ENCODE measurements at regions not wholly inside any gene's neighbourhood (a gene's known extent, or its start where the extent isn't known, plus 50 kb on each side); places are given as distances from the start of the nearest gene placed in this dataset.
"Not testable (repeated sequence)": the region's sequence is repeated elsewhere in the genome, so short reads cannot be mapped to it uniquely, and the experiment has no call there.

DNA sequence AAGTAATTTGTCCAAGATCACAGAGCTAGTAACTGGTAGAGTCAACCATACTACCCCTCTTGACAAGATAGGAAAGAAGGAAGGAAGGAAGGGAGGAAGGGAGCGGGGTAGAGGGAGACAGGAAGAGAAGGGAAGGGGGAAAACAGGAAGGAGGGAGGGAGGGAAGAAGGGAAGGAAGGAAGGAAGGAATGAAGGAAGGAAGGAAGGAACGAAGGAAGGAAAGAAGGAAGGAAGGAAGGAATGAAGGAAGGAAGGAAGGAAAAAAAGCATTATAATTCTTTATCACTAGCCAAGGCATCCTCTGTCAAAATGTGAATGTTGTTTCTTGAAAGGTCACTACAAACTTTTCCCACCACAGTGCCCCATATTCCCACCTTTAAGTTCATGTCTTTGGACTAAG lies 223.6 kb downstream of the SHQ1 start:
- no peak for DNase-seq

GRCh38 chr3:72618739-72619138 lies 229.5 kb downstream of the SHQ1 start:
- no peak for DNase-seq

DNA sequence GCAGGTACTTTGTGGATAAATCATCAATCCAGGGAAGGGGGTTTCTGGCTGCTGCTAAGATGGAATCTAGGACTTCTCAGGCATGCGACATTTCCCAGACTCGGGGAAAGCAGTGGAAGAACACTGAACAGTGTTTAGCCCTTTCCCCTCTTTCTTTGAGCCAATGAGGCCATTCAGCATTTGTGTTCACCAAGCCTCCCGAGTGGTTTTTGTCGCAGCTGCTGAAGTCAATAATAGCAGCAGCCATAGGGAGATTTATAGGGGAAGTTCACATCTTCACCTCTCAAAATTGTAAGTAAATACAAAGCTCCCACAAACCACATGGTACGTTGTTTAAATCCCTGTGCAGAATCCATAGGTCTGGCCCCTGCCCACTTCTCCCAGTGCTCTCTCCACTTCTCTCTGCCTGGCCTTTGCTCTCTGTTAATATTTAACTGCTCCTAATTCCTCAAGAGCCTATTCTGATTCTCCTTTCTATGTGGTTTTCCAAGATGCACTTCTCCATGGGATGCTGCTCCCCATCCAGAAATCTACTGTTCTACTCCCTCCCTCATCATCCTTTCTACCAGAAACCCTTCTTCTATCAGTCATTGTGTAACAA lies 230.7 kb downstream of the SHQ1 start:
- no peak for DNase-seq

DNA sequence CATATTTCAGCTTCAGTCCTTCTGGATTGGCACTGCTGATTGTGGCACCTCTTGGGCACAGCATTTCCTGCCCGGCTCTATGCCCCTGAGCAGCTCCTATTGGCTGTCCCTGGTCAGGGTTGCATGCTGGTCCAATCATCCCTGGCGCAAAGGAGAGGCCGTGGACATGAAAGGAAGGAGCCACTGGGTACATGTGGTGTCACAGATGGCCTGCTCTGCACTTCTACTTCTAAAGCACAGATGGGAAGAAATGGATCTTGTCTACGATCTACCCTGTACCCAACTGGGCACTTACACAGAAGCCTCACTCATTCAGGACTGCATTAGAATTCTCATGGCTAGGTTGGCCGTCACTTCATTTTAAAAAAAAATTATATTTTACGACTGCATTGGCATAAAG lies 232.5 kb downstream of the SHQ1 start:
- no peak for DNase-seq

DNA sequence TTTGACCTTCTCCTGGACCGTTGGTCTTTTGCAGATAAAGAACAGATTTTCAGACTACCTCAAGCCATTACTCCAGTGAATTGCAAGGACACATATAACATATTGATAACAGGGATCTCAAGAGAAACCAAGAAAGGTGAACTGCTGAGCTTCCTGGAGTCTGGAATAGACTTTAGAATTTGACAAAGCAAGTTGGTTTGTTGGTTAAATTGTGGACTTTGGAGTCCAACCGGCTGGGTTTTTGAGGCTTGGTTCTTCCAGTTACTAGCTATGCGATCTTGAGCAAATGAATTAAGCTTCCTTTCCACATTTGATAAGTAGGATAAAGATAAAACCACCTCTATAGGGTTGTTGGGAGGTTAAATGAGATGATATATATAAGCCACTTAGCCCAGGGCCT lies 233.1 kb downstream of the SHQ1 start:
- DNase-seq = no peak

DNA sequence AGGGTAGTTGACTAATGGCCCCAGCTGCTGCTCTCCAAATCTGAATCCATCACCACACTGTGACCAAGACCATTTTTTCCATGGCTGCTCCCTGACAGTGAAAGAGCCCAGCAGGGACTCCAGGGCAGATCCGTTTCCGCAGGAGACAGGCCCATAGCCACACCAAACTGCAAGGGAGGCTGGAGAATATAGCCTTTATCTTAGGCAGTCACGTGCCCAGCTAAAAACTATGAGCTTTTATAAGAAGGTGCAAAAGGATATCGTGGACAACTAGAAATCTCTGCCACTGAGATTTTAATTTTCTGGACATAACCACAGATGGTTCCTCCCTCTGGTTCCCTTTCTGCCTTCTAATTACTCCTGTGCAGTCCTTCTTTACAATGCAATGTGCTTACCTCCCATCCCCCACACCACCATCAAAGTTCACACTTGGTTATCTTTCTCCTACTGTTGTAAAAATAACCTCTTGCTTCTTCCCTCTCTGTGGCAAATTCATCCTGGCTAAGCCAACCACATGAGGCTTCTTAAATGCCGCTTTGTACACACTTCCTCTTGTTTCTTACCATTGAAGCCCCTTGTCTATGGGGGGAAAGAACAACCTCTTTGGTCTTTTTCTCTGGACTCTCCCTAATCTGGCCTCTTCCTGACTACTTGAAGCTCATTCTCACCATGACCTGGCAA lies 233.7 kb downstream of the SHQ1 start:
- DNase-seq = no peak

DNA sequence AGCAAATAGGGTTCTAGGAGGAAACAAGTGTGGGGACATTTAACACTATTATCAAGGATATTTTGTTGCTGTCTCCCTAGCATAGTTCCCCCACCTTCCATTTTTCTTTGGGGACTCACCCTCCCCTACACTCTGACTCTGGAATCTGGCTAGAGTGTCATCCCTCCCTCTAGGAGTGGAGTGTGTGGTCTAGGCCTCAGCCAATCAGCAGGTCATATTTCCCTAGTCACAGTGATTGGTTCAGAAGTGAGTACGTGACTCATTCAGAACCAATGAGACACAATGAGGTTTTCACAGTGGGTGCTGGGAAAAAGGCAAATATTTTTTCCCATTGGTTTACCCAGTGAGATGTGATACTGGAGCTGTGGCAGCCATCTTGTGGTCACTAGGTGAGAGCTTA lies 234.4 kb downstream of the SHQ1 start:
- DNase-seq = no peak

DNA sequence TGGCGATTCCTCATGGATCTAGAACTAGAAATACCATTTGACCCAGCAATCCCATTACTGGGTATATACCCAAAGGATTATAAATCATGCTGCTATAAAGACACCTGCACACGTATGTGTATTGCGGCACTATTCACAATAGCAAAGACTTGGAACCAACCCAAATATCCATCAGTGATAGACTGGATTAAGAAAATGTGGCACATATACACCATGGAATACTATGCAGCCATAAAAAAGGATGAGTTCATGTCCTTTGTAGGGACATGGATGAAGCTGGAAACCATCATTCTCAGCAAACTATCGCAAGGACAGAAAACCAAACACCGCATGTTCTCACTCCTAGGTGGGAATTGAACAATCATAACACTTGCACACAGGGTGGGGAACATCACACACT lies 239.1 kb downstream of the SHQ1 start:
- DNase-seq = not testable (repeated sequence)

GRCh38 chr3:72606005-72606800 lies 242.0 kb downstream of the SHQ1 start:
- DNase-seq = peak; percentile 36 to 41

DNA sequence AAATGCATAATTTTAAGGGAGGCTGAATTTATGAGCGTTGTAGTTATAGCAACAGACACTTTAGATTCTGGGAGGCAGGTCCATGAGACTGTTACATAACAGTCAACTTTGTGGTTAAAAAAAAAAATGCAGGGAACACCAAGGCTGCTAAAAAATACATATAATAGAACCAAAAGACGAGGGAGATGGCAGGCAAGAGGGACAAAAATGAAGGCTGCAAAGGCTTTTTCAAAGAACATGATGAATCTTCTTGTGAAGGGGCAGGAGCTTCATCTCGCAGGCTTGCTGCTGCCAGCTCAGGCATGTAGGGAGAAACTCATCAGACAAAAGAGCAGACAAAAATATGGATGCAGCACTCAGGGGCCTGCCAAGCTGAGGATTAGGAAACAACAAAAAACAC lies 243.9 kb downstream of the SHQ1 start:
- no peak for DNase-seq

DNA sequence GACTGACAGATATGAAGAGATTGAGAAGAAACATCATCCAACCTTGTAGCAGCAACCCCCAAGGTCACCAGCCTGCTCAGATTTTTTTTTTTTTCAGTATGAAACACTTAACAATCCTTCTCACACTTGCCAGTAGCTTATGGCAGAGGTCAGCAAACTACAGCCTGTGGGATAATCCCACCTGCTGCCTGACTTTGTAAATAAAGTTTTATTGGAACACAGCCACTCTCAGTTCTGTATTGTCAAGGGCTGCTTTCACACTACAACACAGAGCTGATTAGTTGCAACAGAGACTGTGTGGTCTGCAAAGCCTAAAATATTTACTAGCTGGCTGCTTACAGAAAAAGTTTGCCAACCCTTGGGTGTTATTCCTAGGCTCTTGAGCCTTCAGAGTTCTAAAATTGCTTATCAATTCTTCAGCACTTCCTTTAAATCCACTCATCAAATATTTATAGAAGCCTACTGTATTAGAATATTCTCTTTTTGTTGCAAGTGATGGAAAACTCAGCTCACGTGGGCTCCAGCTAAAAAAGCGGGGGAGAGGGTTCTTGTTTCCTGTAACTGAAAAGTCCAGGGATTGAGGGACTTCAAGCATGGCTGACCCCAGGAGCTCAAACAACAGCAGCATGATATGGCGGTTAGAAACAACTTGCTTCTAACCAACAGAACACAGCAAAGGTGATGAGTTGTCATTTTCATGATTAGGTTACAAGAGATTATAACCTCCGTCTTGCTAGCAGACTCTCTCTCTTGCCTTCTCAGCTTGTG lies 246.1 kb downstream of the SHQ1 start:
- DNase-seq = no peak

- no peak for DNase-seq
Measured at GRCh38 chr3:72601060-72601459, 247.2 kb downstream of the SHQ1 start.

- peak; percentile 41 to 67 for DNase-seq
Measured at GRCh38 chr3:72597756-72598195, 250.5 kb downstream of the SHQ1 start.

- no peak for DNase-seq
Measured at GRCh38 chr3:72597043-72597442, 251.2 kb downstream of the SHQ1 start.

GRCh38 chr3:72595927-72596610 lies 252.2 kb downstream of the SHQ1 start:
- DNase-seq = no peak

GRCh38 chr3:72595376-72595775 lies 252.9 kb downstream of the SHQ1 start:
- no peak for DNase-seq

- no peak for DNase-seq
Measured at GRCh38 chr3:72594615-72595215, 253.5 kb downstream of the SHQ1 start.

GRCh38 chr3:72593881-72594397 lies 254.3 kb downstream of the SHQ1 start:
- no peak for DNase-seq

DNA sequence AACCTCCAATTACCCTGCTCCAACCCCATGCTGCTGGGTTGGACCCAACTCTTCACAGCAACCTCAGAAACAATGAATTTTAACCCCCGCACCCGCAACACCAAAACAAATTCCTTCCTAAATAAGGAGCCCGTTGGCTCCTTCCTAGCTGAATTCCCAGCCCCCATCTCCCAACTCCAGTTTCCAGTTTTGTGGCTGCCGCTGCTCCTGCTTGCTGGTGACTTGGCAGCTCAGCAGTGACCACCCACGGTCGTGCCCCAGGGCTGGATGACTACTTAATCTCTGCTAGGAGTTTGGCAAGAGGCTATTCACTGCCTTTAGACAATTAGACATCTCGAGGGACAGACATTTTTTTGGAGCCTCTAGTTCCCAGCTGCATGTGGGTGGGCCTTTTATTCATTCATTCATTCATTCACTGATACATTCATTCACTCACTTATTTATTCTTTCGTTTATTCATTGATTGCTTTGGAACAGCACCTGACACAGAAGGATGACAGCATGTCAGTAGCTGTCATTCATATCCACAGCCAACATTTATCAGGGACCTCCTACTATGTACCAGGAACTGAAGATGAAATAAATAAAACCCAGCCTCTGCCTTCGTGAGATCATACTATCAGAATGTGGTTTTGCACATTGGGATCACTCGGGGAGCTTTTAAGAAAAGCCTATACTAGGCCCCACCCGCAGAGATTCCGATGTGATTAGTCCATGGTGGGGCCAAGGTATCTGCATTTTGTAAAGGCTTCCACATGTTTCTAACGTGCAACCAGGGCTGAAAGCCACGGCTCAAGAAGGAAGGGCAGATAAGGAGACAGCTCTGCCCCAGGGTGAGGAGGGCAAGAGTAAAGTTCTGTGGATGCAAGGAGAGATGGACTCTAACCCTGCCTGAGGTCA lies 256.5 kb downstream of the SHQ1 start:
- DNase-seq = no peak

DNA sequence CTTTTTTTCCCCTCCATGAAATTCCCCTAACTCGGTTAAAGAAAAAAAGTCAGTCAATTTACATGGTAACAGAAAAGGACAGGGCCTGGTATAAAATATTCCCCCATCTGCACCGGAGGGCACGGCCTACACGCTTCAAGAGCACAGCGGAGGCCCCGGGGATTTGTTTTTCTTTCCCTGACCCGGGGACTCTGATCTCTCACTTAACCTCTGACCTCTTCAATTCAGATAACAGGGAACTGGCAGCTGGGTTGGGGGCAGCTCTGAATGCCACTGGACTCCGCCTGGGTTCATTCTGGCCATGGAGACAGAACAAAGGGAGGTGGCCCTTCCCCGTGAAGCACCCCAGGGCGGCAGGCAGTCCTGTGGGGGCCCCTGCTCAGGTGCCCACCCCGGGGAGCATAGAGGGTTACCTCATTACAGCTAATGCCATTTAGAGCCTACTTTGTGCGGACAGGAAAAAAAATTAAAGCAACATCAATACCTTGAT lies 257.5 kb downstream of the SHQ1 start:
- DNase-seq = no peak

GRCh38 chr3:72587282-72587681 lies 261.0 kb downstream of the SHQ1 start:
- no peak for DNase-seq

Data from SHP77 (cell line).